Loucy (cell line): ENCODE measurements at regions not wholly inside any gene's neighbourhood (a gene's known extent, or its start where the extent isn't known, plus 50 kb on each side); places are given as distances from the start of the nearest gene placed in this dataset.
"Not testable (repeated sequence)": the region's sequence is repeated elsewhere in the genome, so short reads cannot be mapped to it uniquely, and the experiment has no call there.

Experiments used
- EZH2phosphoT487 ChIP-seq: fragments of 200-600 bp; IDR thresholded peaks from 2 replicates; pipeline ENCODE4 v1.6.1; 2018; ENCODE audit warnings: antibody characterized with exemption, mild to moderate bottlenecking, moderate library complexity, borderline replicate concordance
- TF ChIP-seq, protein P1 (sequence below): fragments of 200-600 bp; sonication (generic); conservative IDR thresholded peaks from 2 replicates; pipeline ENCODE4 v1.5.1; 2014; ENCODE audit warnings: mild to moderate bottlenecking, antibody characterized with exemption, low read length

DNA sequence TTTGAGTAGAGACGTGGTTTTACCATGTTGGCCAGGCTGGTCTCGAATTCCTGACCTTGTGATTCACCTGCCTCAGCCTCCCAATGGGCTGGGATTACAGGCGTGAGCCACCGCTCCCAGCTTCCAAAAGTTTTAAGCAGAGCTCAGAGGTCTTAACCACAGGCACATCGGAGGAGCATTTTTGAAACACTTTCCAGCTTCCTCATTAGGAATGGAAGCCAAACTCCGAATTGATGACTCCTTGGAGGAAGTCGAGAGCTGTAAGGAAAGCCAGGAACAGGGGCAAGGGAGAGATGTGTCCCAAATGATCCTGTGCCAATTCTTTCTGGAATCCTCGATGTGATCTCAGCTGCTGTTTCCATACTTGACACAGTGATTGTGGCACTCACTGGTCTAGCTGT lies 56.2 kb upstream of the CCZ1B start:
- TF ChIP-seq, protein P1, sequence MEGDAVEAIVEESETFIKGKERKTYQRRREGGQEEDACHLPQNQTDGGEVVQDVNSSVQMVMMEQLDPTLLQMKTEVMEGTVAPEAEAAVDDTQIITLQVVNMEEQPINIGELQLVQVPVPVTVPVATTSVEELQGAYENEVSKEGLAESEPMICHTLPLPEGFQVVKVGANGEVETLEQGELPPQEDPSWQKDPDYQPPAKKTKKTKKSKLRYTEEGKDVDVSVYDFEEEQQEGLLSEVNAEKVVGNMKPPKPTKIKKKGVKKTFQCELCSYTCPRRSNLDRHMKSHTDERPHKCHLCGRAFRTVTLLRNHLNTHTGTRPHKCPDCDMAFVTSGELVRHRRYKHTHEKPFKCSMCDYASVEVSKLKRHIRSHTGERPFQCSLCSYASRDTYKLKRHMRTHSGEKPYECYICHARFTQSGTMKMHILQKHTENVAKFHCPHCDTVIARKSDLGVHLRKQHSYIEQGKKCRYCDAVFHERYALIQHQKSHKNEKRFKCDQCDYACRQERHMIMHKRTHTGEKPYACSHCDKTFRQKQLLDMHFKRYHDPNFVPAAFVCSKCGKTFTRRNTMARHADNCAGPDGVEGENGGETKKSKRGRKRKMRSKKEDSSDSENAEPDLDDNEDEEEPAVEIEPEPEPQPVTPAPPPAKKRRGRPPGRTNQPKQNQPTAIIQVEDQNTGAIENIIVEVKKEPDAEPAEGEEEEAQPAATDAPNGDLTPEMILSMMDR: not testable (repeated sequence)
- not testable (repeated sequence) for TF ChIP-seq EZH2phosphoT487
